A673 (cell line): ENCODE measurements at regions not wholly inside any gene's neighbourhood (a gene's known extent, or its start where the extent isn't known, plus 50 kb on each side); places are given as distances from the start of the nearest gene placed in this dataset.
A peak's percentile ranks its signal among the peaks of the same experiment; 100 is the strongest.

Experiments
- BruUV-seq: library from RNA; stranded (reverse); fragments of 400-500 nt; replicated peaks from 2 replicates; lab custom pipeline; 2021; lab: Mats Ljungman, UMichigan
- CTCF ChIA-PET: fragments of 300-600 bp; sonication (Branson Sonifier 250); formaldehyde crosslinking; loops from one replicate; lab custom pipeline; 2022; ENCODE audit warnings: antibody characterized with exemption; lab: Charles Lee
- POLR2A ChIA-PET: fragments of 300-600 bp; sonication (Branson Sonifier 250); formaldehyde crosslinking; loops from one replicate; lab custom pipeline; 2022; ENCODE audit warnings: antibody characterized with exemption; ENCODE audit not compliant: low non-redundant PET; lab: Charles Lee
- DNase-seq: peaks from one replicate; pipeline ENCODE4 v3.0.0-alpha.2; 2015; ENCODE audit warnings: low spot score
- H3K27ac ChIP-seq: fragments of 200-600 bp; sonication (generic); 2 replicates; pipeline ENCODE4 v1.5.1; 2016; ENCODE audit warnings: mixed run types, low read depth, mild to moderate bottlenecking, mixed read lengths, antibody characterized with exemption, low read length; ENCODE audit not compliant: poor library complexity, severe bottlenecking
- H3K27me3 ChIP-seq: fragments of 200-600 bp; sonication (generic); replicated peaks from 2 replicates; pipeline ENCODE4 v1.6.1; 2017; ENCODE audit warnings: mixed run types, low read depth, mild to moderate bottlenecking, mixed read lengths, antibody characterized with exemption, low read length; ENCODE audit not compliant: insufficient read depth, poor library complexity
- H3K36me3 ChIP-seq: fragments of 200-600 bp; sonication (generic); 2 replicates; pipeline ENCODE4 v1.6.1; 2016; ENCODE audit warnings: mixed run types, mild to moderate bottlenecking, mixed read lengths, antibody characterized with exemption, low read length; ENCODE audit not compliant: insufficient read depth, poor library complexity, severe bottlenecking
- H3K4me1 ChIP-seq: fragments of 200-600 bp; sonication (generic); 2 replicates; pipeline ENCODE4 v1.6.1; 2017; ENCODE audit warnings: mixed run types, mild to moderate bottlenecking, mixed read lengths, antibody characterized with exemption, low read length; ENCODE audit not compliant: insufficient read depth, poor library complexity, severe bottlenecking
- H3K4me3 ChIP-seq: fragments of 200-600 bp; sonication (generic); 2 replicates; pipeline ENCODE4 v1.5.1; 2016; ENCODE audit warnings: low read depth, mixed run types, mild to moderate bottlenecking, mixed read lengths, low read length; ENCODE audit not compliant: poor library complexity, severe bottlenecking
- H3K9me3 ChIP-seq: fragments of 200-600 bp; sonication (generic); 2 replicates; pipeline ENCODE4 v1.6.1; 2016; ENCODE audit warnings: mixed run types, low read depth, mild to moderate bottlenecking, mixed read lengths, antibody characterized with exemption, low read length; ENCODE audit not compliant: poor library complexity, severe bottlenecking
- EZH2 ChIP-seq: fragments of 200-600 bp; sonication (generic); IDR thresholded peaks from 2 replicates; pipeline ENCODE4 v1.6.1; 2017; ENCODE audit warnings: borderline replicate concordance, low read depth, mild to moderate bottlenecking, mixed read lengths, antibody characterized with exemption, low read length; ENCODE audit not compliant: poor library complexity, severe bottlenecking
- intact Hi-C: fragments of 100-400 bp; cut with micrococcal nuclease; formaldehyde crosslinking; loops from one replicate; pipeline ENCODE4 v1.10.0; 2022; ENCODE audit not compliant: unreplicated experiment
- TF ChIP-seq, protein P1 (sequence below): fragments of 300-800, 200-600 bp; sonication (generic); conservative IDR thresholded peaks from 2 replicates; pipeline ENCODE4 v1.5.1; 2017; ENCODE audit warnings: low read depth, mild to moderate bottlenecking, antibody characterized with exemption, low read length, moderate library complexity, mixed read lengths

DNA sequence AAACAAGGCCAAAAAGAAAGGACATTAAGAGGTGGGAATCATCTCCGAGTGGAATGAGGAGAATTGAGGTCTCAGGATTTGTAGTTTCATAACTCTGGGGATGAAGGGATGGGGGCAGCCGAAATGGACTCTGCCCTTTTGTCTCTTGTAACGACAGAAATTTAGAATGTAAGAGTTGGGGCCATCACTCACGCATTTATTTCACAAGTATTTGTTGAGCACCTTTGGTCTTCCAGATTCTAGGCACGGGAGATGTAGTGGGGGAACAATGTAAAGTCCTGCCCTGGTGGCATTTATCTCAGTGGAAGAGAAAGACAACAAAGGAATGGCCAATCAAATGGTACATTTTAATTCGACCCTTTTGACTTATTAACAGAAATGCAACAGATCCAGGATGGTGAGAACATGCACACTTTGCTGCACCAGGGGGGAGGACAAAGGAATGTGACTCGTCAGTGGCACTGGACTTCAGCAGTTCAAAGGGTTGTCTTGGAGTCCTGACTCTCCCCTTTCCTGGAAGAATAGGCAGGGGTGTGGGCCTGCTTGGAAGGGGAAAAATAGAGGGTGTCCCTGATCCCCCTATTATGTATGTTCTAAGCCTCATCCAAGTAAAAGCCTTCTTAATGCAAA is 102.0 kb downstream of the TMEM30B start:
- no peak for DNase-seq
- BruUV-seq: no TSS peak
- no peaks in the 10 kb centered on the region for H3K9me3 ChIP-seq
- H3K4me3 ChIP-seq: no peak overlapping the region
- H3K27ac ChIP-seq: no peak overlapping the region
- TF ChIP-seq EZH2: no peak
- TF ChIP-seq, protein P1, sequence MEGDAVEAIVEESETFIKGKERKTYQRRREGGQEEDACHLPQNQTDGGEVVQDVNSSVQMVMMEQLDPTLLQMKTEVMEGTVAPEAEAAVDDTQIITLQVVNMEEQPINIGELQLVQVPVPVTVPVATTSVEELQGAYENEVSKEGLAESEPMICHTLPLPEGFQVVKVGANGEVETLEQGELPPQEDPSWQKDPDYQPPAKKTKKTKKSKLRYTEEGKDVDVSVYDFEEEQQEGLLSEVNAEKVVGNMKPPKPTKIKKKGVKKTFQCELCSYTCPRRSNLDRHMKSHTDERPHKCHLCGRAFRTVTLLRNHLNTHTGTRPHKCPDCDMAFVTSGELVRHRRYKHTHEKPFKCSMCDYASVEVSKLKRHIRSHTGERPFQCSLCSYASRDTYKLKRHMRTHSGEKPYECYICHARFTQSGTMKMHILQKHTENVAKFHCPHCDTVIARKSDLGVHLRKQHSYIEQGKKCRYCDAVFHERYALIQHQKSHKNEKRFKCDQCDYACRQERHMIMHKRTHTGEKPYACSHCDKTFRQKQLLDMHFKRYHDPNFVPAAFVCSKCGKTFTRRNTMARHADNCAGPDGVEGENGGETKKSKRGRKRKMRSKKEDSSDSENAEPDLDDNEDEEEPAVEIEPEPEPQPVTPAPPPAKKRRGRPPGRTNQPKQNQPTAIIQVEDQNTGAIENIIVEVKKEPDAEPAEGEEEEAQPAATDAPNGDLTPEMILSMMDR: no peak
- intact Hi-C loops: no loop called here
- CTCF ChIA-PET: no interaction called here
- POLR2A ChIA-PET: no interaction called here
- H3K27me3 ChIP-seq: no peaks in the 10 kb centered on the region
- peaks cover 46% of the 10 kb centered on the region for H3K4me1 ChIP-seq
- H3K36me3 ChIP-seq: no peaks in the 10 kb centered on the region

DNA sequence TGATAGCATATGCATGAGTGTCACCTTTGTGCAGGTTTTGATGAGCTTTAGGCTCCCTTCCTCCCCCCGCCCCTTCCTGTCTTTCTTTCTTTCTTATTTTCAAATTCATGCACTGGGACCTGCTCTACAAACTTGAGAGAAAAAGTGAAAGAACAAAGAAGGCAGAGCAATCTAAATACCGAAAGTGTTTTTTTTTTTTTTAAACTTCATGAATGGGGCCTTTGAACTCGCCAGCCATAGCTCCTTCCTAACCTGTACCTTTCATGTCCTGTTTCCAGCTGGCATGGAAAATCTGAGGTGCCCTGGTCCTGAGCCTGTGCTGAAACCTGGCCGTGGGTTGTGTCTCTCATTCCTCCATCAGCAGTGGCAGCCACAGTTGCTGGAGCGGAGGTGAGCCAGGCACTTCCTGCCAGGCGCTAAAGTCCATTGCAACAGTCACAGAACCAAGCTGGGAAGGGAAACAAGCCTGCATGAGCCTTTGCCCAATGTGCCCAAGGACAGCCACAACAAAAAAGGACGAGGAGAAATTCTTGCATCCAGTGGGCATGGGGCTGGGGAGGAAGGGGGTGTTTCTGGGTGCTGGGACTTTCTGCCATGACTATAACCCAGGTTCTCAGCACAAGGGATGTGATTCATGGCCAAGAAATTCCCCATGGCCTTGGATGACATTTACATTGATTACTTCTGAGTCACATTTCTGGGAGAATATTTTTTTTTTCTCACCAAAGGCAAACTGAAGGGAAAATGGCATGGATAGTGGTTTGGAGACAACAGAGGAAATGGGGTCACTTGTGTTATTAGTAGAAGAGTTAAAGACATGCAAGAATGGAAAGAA is 102.7 kb downstream of the TMEM30B start:
- H3K36me3 ChIP-seq: no peaks in the 10 kb centered on the region
- H3K9me3 ChIP-seq: peaks cover under 1% of the 10 kb centered on the region
- H3K27me3 ChIP-seq: no peaks in the 10 kb centered on the region
- peaks cover 49% of the 10 kb centered on the region for H3K4me1 ChIP-seq
- CTCF ChIA-PET: no interaction called here
- no peak for TF ChIP-seq EZH2
- TF ChIP-seq, protein P1: no peak
- no peak overlapping the region for H3K4me3 ChIP-seq
- no TSS peak for BruUV-seq
- intact Hi-C loops: no loop called here
- H3K27ac ChIP-seq: no peak overlapping the region
- POLR2A ChIA-PET: no interaction called here
- peak; percentile 61 for DNase-seq

DNA sequence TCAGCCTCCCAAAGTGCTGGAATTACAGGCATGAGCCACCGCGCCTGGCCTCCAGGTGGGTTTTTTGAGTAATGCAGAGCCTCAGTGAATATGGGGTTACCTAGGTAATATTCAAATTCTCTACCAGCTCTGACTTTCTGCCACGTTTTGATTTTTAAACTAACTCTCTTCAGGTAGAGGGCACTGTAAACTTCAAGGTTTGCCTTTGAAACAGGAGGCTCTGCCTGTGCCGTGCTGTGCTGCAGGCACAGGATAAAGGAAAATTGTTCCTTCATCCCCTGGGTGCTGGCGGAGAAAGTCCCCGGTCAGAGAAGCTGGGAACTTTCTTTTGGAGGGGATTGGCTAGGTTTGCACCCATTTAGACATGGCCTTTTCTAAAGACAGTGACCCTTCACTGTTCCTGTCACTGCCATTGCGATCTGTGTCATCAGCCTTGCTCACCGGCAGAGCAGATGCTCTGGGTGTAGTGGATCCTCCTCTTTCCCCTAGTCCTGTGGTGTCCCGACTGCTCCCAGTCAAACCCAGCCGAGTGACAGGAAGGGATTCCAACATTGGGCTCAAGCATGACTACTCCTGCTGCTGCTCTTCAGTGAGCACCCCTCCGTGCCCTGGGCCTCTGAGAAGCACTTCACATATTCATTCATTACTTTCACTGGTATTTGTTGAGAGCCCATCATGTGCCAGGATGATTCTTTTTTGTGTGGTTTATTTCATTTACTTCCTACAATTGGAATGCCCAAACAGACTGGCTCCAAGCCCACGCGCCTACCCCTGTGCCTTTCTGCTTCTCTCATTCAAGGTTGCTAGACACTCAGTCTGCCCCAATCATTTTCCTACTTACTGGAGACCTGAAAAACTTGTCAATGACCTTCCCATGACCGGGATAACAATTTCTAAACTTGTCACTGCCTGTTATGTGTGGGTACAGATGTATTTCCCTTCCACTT is 103.6 kb downstream of the TMEM30B start:
- no peak for DNase-seq
- Histone ChIP-seq H3K27ac (no peak overlapping the region), H3K4me1 (peaks cover 46% of the 10 kb centered on the region), H3K27me3 (no peaks in the 10 kb centered on the region), H3K36me3 (no peaks in the 10 kb centered on the region), H3K4me3 (no peak overlapping the region), H3K9me3 (peaks cover 9% of the 10 kb centered on the region)
- TF ChIP-seq, protein P1: no peak
- no peak for TF ChIP-seq EZH2
- no TSS peak for BruUV-seq
- intact Hi-C loops: no loop called here
- ChIA-PET POLR2A (no interaction called here), CTCF (no interaction called here)
